HG03457 (cell line): ENCODE measurements at regions not wholly inside any gene's neighbourhood (a gene's known extent, or its start where the extent isn't known, plus 50 kb on each side); places are given as distances from the start of the nearest gene placed in this dataset.
"Not testable (repeated sequence)": the region's sequence is repeated elsewhere in the genome, so short reads cannot be mapped to it uniquely, and the experiment has no call there.

Experiments
- ATAC-seq: cut with Tn5 transposase; IDR thresholded peaks from one replicate; pipeline ENCODE4 v1.9.1; 2021; ENCODE audit warnings: moderate number of reproducible peaks; ENCODE audit not compliant: unreplicated experiment

GRCh38 chr6:94902974-94903628 is 674.2 kb upstream of the MANEA start:
- no peak for ATAC-seq

GRCh38 chr6:94899191-94899590 is 678.1 kb upstream of the MANEA start:
- ATAC-seq = no peak

GRCh38 chr6:94894300-94894699 is 683.0 kb upstream of the MANEA start:
- no peak for ATAC-seq

GRCh38 chr6:94893327-94893726 is 684.0 kb upstream of the MANEA start:
- no peak for ATAC-seq

GRCh38 chr6:94873819-94874218 is 703.5 kb upstream of the MANEA start:
- ATAC-seq = not testable (repeated sequence)

GRCh38 chr6:94862112-94862511 is 715.2 kb upstream of the MANEA start:
- no peak for ATAC-seq

GRCh38 chr6:94859924-94860323 is 717.4 kb upstream of the MANEA start:
- no peak for ATAC-seq

- ATAC-seq = not testable (repeated sequence)
Measured at GRCh38 chr6:94856999-94857398, 720.3 kb upstream of the MANEA start.

GRCh38 chr6:94851329-94851728 is 726.0 kb upstream of the MANEA start:
- ATAC-seq = not testable (repeated sequence)

- ATAC-seq = no peak
Measured at GRCh38 chr6:94845742-94846141, 731.6 kb upstream of the MANEA start.

GRCh38 chr6:94835264-94835663 is 742.1 kb upstream of the MANEA start:
- ATAC-seq = no peak

GRCh38 chr6:94813806-94814205 is 763.5 kb upstream of the MANEA start:
- ATAC-seq = no peak

GRCh38 chr6:94801344-94801743 is 776.0 kb upstream of the MANEA start:
- no peak for ATAC-seq

- no peak for ATAC-seq
Measured at GRCh38 chr6:94785514-94785913, 791.8 kb upstream of the MANEA start.

- not testable (repeated sequence) for ATAC-seq
Measured at GRCh38 chr6:94785081-94785480, 792.3 kb upstream of the MANEA start.

GRCh38 chr6:94769197-94769596 is 808.1 kb upstream of the MANEA start:
- ATAC-seq = no peak

GRCh38 chr6:94751641-94752329 is 825.5 kb upstream of the MANEA start:
- ATAC-seq = peak; percentile 89

GRCh38 chr6:94736236-94736635 is 841.1 kb upstream of the MANEA start:
- ATAC-seq = no peak

GRCh38 chr6:94735270-94735669 is 842.1 kb upstream of the MANEA start:
- ATAC-seq = no peak

GRCh38 chr6:94734751-94735150 is 842.6 kb upstream of the MANEA start:
- ATAC-seq = no peak

GRCh38 chr6:94733066-94733465 is 844.3 kb upstream of the MANEA start:
- no peak for ATAC-seq

GRCh38 chr6:94727710-94728109 is 849.6 kb upstream of the MANEA start:
- no peak for ATAC-seq

GRCh38 chr6:94721459-94721858 is 855.9 kb upstream of the MANEA start:
- ATAC-seq = no peak
